Ishikawa (cell line): ENCODE measurements at regions not wholly inside any gene's neighbourhood (a gene's known extent, or its start where the extent isn't known, plus 50 kb on each side); places are given as distances from the start of the nearest gene placed in this dataset.

Source experiments
- CEBPB ChIP-seq: IDR thresholded peaks from 2 replicates; pipeline ENCODE4 v1.6.1; 2012
- CREB1 ChIP-seq: IDR thresholded peaks from 2 replicates; pipeline ENCODE4 v1.6.1; 2012; ENCODE audit warnings: low read depth
- EGR1 ChIP-seq: IDR thresholded peaks from 2 replicates; pipeline ENCODE4 v1.6.1; 2012
- EP300 ChIP-seq: IDR thresholded peaks from 2 replicates; pipeline ENCODE4 v1.6.1; 2012; ENCODE audit warnings: borderline replicate concordance
- FOXM1 ChIP-seq: IDR thresholded peaks from 2 replicates; pipeline ENCODE4 v1.6.1; 2012; ENCODE audit warnings: low read depth, borderline replicate concordance
- MAX ChIP-seq: IDR thresholded peaks from 2 replicates; pipeline ENCODE4 v1.6.1; 2012
- NFIC ChIP-seq: IDR thresholded peaks from 2 replicates; pipeline ENCODE4 v1.6.1; 2012
- RAD21 ChIP-seq: IDR thresholded peaks from 2 replicates; pipeline ENCODE4 v1.6.1; 2012; ENCODE audit warnings: low read depth
- TAF1 ChIP-seq: IDR thresholded peaks from 2 replicates; pipeline ENCODE4 v1.6.1; 2012; ENCODE audit warnings: low read depth, mild to moderate bottlenecking
- TCF12 ChIP-seq: IDR thresholded peaks from 2 replicates; pipeline ENCODE4 v1.6.1; 2012; ENCODE audit warnings: low read depth
- TEAD4 ChIP-seq: IDR thresholded peaks from 2 replicates; pipeline ENCODE4 v1.6.1; 2012
- USF1 ChIP-seq: IDR thresholded peaks from 2 replicates; pipeline ENCODE4 v1.6.1; 2012
- YY1 ChIP-seq: IDR thresholded peaks from 2 replicates; pipeline ENCODE4 v1.6.1; 2012; ENCODE audit warnings: low read depth
- ZBTB7A ChIP-seq: IDR thresholded peaks from 2 replicates; pipeline ENCODE4 v1.6.1; 2012; ENCODE audit warnings: low read depth
- TF ChIP-seq, protein P1 (sequence below): IDR thresholded peaks from 2 replicates; pipeline ENCODE4 v1.6.1; 2012; ENCODE audit warnings: low read depth, mild to moderate bottlenecking

- TF ChIP-seq ZBTB7A (no peak), CEBPB (no peak)
- TF ChIP-seq, protein P1, sequence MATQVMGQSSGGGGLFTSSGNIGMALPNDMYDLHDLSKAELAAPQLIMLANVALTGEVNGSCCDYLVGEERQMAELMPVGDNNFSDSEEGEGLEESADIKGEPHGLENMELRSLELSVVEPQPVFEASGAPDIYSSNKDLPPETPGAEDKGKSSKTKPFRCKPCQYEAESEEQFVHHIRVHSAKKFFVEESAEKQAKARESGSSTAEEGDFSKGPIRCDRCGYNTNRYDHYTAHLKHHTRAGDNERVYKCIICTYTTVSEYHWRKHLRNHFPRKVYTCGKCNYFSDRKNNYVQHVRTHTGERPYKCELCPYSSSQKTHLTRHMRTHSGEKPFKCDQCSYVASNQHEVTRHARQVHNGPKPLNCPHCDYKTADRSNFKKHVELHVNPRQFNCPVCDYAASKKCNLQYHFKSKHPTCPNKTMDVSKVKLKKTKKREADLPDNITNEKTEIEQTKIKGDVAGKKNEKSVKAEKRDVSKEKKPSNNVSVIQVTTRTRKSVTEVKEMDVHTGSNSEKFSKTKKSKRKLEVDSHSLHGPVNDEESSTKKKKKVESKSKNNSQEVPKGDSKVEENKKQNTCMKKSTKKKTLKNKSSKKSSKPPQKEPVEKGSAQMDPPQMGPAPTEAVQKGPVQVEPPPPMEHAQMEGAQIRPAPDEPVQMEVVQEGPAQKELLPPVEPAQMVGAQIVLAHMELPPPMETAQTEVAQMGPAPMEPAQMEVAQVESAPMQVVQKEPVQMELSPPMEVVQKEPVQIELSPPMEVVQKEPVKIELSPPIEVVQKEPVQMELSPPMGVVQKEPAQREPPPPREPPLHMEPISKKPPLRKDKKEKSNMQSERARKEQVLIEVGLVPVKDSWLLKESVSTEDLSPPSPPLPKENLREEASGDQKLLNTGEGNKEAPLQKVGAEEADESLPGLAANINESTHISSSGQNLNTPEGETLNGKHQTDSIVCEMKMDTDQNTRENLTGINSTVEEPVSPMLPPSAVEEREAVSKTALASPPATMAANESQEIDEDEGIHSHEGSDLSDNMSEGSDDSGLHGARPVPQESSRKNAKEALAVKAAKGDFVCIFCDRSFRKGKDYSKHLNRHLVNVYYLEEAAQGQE = no peak
Measured at GRCh38 chr7:46802479-46802878, 779.4 kb downstream of the TNS3 start.

DNA sequence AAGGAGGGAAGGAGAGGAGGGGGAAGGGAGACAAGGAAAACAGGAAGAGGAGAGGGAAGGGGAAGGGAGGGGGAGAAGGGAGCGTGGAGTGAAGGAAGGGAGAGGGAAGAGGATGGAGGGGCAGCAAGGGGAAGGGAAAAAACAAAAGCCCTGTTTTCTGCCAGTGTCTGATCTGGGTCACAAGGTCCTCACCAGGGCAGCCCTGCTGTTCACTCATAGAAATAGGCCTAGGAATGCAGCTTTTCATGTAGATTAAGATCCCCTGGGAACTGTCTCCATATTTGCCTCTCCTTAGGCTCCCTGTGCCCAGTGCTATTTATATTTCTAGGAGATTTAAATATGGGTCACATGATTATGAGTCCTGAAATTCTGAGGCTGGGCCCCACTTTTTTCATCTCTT is 790.7 kb downstream of the TNS3 start:
- TF ChIP-seq NFIC (no peak), USF1 (no peak), CREB1 (no peak), TEAD4 (no peak), RAD21 (no peak)

DNA sequence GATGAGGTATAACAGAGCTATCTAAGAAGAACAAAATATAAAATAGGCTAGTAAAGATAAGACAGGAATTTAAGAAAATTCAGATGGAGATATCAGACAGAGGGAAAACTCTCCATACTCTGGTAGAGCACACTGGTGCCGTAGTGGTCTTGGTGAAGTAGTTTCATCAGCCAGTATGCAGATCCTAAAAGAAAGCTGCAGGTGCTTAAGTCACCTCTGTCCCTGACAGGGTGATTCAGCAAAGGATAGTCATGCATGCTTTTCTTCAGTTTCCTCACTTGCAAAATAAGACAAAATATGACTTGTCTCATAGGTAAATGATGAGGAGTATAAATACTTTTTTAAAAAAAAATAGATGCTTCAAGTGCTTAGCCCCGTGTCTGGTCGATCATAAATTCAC is 794.9 kb downstream of the TNS3 start:
- no peak for TF ChIP-seq USF1
- no peak for TF ChIP-seq FOXM1
- TF ChIP-seq, protein P1 = no peak
- TF ChIP-seq TAF1 = no peak
- TF ChIP-seq TEAD4 = no peak
- TF ChIP-seq CREB1 = no peak
- TF ChIP-seq ZBTB7A = no peak
- no peak for TF ChIP-seq EP300
- TF ChIP-seq NFIC = no peak
- TF ChIP-seq RAD21 = no peak
- TF ChIP-seq TCF12 = no peak
- no peak for TF ChIP-seq EGR1
- no peak for TF ChIP-seq MAX
- TF ChIP-seq CEBPB = no peak
- TF ChIP-seq YY1 = no peak

- TF ChIP-seq MAX (peak; percentile 24; the same call in 1 of the 2 replicates), FOXM1 (peak; percentile 37), TCF12 (no peak), TEAD4 (no peak), NFIC (no peak), TAF1 (no peak), ZBTB7A (no peak)
Measured at GRCh38 chr7:46786221-46786954, 795.5 kb downstream of the TNS3 start.

DNA sequence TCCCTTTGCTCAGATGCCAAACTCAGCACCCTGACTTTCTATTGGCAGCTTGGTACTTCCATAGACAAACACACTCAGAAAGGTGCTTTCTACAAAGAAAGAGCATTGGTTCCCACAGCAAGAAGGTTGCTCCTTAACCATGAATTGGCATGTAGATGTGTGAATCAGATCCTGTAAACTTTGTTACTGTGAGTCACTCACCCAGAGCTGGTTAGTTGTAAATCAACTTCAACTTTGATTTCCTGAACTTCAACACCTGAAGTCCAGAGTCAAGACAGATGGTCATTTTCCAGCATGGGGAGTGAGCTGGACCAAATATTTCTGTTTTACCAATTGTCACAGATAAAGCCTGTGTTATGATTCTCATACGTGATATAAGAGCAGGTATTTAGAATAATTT is 797.2 kb downstream of the TNS3 start:
- TF ChIP-seq TAF1 = no peak
- TF ChIP-seq CREB1 = no peak

DNA sequence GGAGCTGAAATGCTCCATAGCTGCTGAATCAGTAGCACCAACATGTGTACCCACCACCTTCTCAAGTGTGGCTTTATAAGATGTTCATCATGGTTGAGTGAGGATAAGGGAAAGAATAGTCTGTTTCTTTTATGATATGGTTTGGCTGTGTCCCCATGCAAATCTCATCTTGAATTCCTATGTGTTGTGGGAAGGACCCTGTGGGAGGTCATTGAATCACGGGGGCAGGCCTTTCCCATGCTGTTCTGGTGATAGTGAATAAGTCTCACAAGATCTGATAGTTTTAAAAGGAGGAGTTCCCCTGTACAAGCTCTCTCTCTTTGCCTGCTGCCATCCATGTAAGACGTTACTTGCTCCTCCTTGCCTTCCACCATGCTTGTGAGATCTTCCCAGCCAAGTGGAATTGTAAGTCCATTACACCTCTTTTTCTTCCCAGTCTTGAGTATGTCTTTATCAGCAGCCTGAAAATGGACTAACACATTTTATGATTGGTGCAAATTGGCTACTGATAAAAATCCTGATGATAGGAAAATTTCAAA is 799.9 kb downstream of the TNS3 start:
- no peak for TF ChIP-seq NFIC
- TF ChIP-seq YY1 = no peak
- no peak for TF ChIP-seq FOXM1
- TF ChIP-seq TAF1 = no peak
- TF ChIP-seq TCF12 = no peak
- no peak for TF ChIP-seq RAD21
- no peak for TF ChIP-seq EP300
- TF ChIP-seq, protein P1 = no peak
- no peak for TF ChIP-seq MAX
- TF ChIP-seq EGR1 = no peak
- TF ChIP-seq TEAD4 = no peak
